Trophoblast cell (in vitro differentiated cells and primary cell): ENCODE measurements at regions not wholly inside any gene's neighbourhood (a gene's known extent, or its start where the extent isn't known, plus 50 kb on each side); places are given as distances from the start of the nearest gene placed in this dataset.

Source experiments
- DNase-seq, 2 donors: peaks; one replicate each; pipeline ENCODE4 v3.0.0-alpha.2; 2016
- H2AFZ ChIP-seq: 2 replicates; pipeline ENCODE4 v1.6.1; 2013; ENCODE audit warnings: low read length, moderate library complexity, mild to moderate bottlenecking; ENCODE audit not compliant: insufficient read depth, poor library complexity
- H2AK5ac ChIP-seq: 2 replicates; pipeline ENCODE4 v1.6.1; 2013; ENCODE audit warnings: mild to moderate bottlenecking, low read length
- H2BK120ac ChIP-seq: 2 replicates; pipeline ENCODE4 v1.6.1; 2013; ENCODE audit warnings: low read length, mild to moderate bottlenecking, moderate library complexity; ENCODE audit not compliant: insufficient read depth, poor library complexity
- H2BK12ac ChIP-seq: 2 replicates; pipeline ENCODE4 v1.6.1; 2013; ENCODE audit warnings: mild to moderate bottlenecking, low read length, moderate library complexity
- H2BK5ac ChIP-seq: 2 replicates; pipeline ENCODE4 v1.6.1; 2013; ENCODE audit warnings: low read length, low read depth, moderate library complexity, mild to moderate bottlenecking; ENCODE audit not compliant: poor library complexity
- H3K14ac ChIP-seq: 2 replicates; pipeline ENCODE4 v1.6.1; 2013; ENCODE audit warnings: mild to moderate bottlenecking, low read length
- H3K18ac ChIP-seq: 2 replicates; pipeline ENCODE4 v1.6.1; 2013; ENCODE audit warnings: mild to moderate bottlenecking, low read length
- H3K23ac ChIP-seq: 2 replicates; pipeline ENCODE4 v1.6.1; 2013; ENCODE audit warnings: low read length
- H3K27ac ChIP-seq: 2 replicates; pipeline ENCODE4 v1.5.1; 2013; ENCODE audit warnings: low read depth, mild to moderate bottlenecking, inconsistent platforms, low read length, moderate library complexity
- H3K27me3 ChIP-seq: 2 replicates; pipeline ENCODE4 v1.6.1; 2013; ENCODE audit warnings: inconsistent platforms, mild to moderate bottlenecking, low read length, moderate library complexity; ENCODE audit not compliant: insufficient read depth
- H3K36me3 ChIP-seq, 2 experiments: 1 replicate in 1 of 2; 2 replicates in 1 of 2; pipeline ENCODE4 v1.6.1; 2013; ENCODE audit warnings: low read length in 2 of 2, mild to moderate bottlenecking in 2 of 2, moderate library complexity in 1 of 2; ENCODE audit not compliant: insufficient read depth in 2 of 2, control insufficient read depth in 1 of 2
- H3K4ac ChIP-seq: 2 replicates; pipeline ENCODE4 v1.6.1; 2013; ENCODE audit warnings: low read depth, mild to moderate bottlenecking, low read length, moderate library complexity
- H3K4me1 ChIP-seq, 2 experiments: 1 replicate in 1 of 2; 2 replicates in 1 of 2; pipeline ENCODE4 v1.6.1; 2013; ENCODE audit warnings: low read length in 2 of 2, mild to moderate bottlenecking in 2 of 2, moderate library complexity in 1 of 2; ENCODE audit not compliant: insufficient read depth in 2 of 2, control insufficient read depth in 1 of 2
- H3K4me2 ChIP-seq: 2 replicates; pipeline ENCODE4 v1.6.1; 2013; ENCODE audit warnings: inconsistent platforms, mild to moderate bottlenecking, low read length, moderate library complexity
- H3K4me3 ChIP-seq: 2 replicates; pipeline ENCODE4 v1.5.1; 2013; ENCODE audit warnings: mild to moderate bottlenecking, low read depth, low read length, inconsistent platforms
- H3K79me1 ChIP-seq: one replicate; pipeline ENCODE4 v1.6.1; 2013; ENCODE audit warnings: low read length
- H3K79me2 ChIP-seq: 2 replicates; pipeline ENCODE4 v1.6.1; 2013; ENCODE audit warnings: low read length, mild to moderate bottlenecking; ENCODE audit not compliant: control insufficient read depth, insufficient read depth, poor library complexity
- H3K9ac ChIP-seq: 2 replicates; pipeline ENCODE4 v1.6.1; 2013; ENCODE audit warnings: mild to moderate bottlenecking, low read length
- H3K9me3 ChIP-seq: 2 replicates; pipeline ENCODE4 v1.6.1; 2013; ENCODE audit warnings: low read depth, mild to moderate bottlenecking, control low read depth, inconsistent platforms, low read length; ENCODE audit not compliant: insufficient read depth
- H4K12ac ChIP-seq: 2 replicates; pipeline ENCODE4 v1.6.1; 2013; ENCODE audit warnings: low read depth, mild to moderate bottlenecking, low read length, moderate library complexity
- H4K8ac ChIP-seq: 2 replicates; pipeline ENCODE4 v1.6.1; 2013; ENCODE audit warnings: low read depth, mild to moderate bottlenecking, low read length, moderate library complexity
- H4K91ac ChIP-seq: one replicate; pipeline ENCODE4 v1.6.1; 2013; ENCODE audit warnings: low read depth, mild to moderate bottlenecking, low read length, moderate library complexity
- WGBS: extraction: QIAGEN DNeasy Blood & Tissue Kit; methylation state at CpG from one replicate; pipeline ENCODE4 v1.1.7; 2013; ENCODE audit warnings: missing lambda C conversion rate; ENCODE audit not compliant: insufficient read length, insufficient coverage; ENCODE audit errors: extremely low coverage; 5-methylcytosine and 5-hydroxymethylcytosine counted together

DNA sequence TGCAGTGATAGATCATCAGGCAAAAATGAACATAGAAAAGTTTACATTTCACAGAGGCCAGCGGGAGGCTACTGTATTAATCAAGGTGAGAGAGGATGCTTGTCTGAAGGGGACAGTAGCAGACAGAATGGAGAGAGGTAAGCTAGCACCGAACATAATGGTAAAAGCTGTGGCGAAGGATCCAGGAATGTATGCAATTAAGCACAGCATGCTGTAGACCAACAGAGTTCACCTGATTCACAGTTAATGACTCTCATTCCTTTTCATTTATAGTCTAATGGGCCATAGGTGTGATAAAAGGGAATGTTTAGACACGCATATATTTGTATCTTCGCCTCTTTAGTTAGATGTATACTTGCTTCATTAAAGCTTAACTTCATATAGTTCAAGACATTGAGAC, 150.9 kb upstream of the MBL2 start:
- Histone ChIP-seq H4K12ac (no peak overlapping the region), H3K27me3 (no peaks in the 10 kb centered on the region), H3K9ac (no peak overlapping the region), H2AK5ac (no peak overlapping the region), H2BK12ac (no peak overlapping the region), H3K4ac (no peak overlapping the region), H3K4me2 (no peak overlapping the region), H3K27ac (no peak overlapping the region), H2BK5ac (no peak overlapping the region), H2BK120ac (no peak overlapping the region), H4K8ac (no peak overlapping the region), H3K79me2 (no peaks in the 10 kb centered on the region), H3K4me3 (no peak overlapping the region), H3K4me1 (no peaks in the 10 kb centered on the region), H3K14ac (no peak overlapping the region), H3K23ac (no peak overlapping the region), H3K9me3 (no peaks in the 10 kb centered on the region), H3K36me3 (no peaks in the 10 kb centered on the region), H2AFZ (no peak overlapping the region), H3K79me1 (peaks cover 2% of the 10 kb centered on the region), H3K18ac (no peak overlapping the region), H4K91ac (no peak overlapping the region)
- no CpG with 5 or more reads among the region's 5 CpGs for WGBS
- no peak for DNase-seq

DNA sequence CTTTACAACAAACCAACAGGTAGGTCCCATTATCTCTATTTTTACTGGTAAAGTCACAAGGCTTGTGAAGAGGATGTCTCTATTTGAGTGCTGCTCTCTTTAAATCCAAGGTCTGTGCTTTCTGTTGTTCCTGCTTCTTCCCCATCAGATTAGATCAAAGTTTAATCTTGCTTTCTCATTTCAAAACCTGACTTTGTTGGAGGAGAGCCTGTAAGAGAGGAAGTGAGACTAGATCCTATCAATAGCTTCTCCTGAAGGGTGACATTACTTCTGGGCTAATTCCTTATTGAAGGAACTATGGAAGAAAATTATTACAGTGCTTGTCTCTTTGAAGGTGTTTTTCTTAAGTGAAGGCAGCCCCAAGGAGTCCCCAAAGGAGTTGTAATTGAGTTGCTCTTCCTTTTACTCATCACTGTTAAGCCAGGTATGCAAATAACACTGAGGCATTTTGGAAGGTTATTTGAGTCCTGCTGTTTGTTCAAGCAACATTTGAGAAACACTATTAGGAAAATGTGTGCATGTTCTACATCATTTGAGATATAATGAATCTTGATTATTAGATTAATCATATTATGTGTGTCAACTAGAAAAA, 146.2 kb upstream of the MBL2 start:
- no peak overlapping the region for H3K4me3 ChIP-seq
- no peaks in the 10 kb centered on the region for H3K79me2 ChIP-seq
- H2BK5ac ChIP-seq, result no peak overlapping the region
- H3K79me1 ChIP-seq, result peaks cover 2% of the 10 kb centered on the region
- H3K9me3 ChIP-seq, result no peaks in the 10 kb centered on the region
- H3K27ac ChIP-seq, result no peak overlapping the region
- no peak overlapping the region for H2AFZ ChIP-seq
- no peak overlapping the region for H3K9ac ChIP-seq
- no peak overlapping the region for H3K4ac ChIP-seq
- no peak overlapping the region for H4K12ac ChIP-seq
- H2BK120ac ChIP-seq, result no peak overlapping the region
- H2AK5ac ChIP-seq, result no peak overlapping the region
- no peak for DNase-seq
- no peaks in the 10 kb centered on the region for H3K4me1 ChIP-seq
- H3K18ac ChIP-seq, result no peak overlapping the region
- H3K14ac ChIP-seq, result no peak overlapping the region
- no peak overlapping the region for H3K4me2 ChIP-seq
- H3K23ac ChIP-seq, result no peak overlapping the region
- H4K8ac ChIP-seq, result no peak overlapping the region
- H3K27me3 ChIP-seq, result no peaks in the 10 kb centered on the region
- no peak overlapping the region for H2BK12ac ChIP-seq
- no peak overlapping the region for H4K91ac ChIP-seq
- H3K36me3 ChIP-seq, result no peaks in the 10 kb centered on the region

DNA sequence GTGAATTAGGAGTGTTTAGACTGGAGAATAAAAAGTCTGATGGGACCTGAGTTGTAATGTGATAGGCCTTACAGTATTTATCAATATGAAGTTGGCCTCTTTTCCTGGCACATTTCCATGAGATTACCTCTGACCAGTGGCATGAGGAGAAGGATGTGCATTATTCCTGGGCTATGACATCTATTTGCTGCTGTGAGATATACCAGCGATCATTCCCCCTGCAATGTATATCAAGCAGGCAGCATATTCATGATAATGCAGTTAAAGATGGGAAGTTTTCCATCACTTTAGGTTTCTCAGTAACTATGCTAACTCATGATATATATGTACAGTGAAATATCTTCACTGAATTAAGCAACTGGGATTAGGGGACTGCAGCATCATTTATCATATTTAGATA, 142.8 kb upstream of the MBL2 start:
- H4K12ac ChIP-seq, result no peak overlapping the region
- H2BK5ac ChIP-seq, result no peak overlapping the region
- no CpG with 5 or more reads among the region's 1 CpG for WGBS
- H3K4me1 ChIP-seq, result no peaks in the 10 kb centered on the region
- no peak overlapping the region for H4K91ac ChIP-seq
- no peak overlapping the region for H3K18ac ChIP-seq
- H3K27ac ChIP-seq, result no peak overlapping the region
- H3K4ac ChIP-seq, result no peak overlapping the region
- H3K79me1 ChIP-seq, result no peaks in the 10 kb centered on the region
- no peak overlapping the region for H2BK12ac ChIP-seq
- H3K4me2 ChIP-seq, result no peak overlapping the region
- no peak overlapping the region for H3K14ac ChIP-seq
- no peak overlapping the region for H4K8ac ChIP-seq
- no peak overlapping the region for H2AK5ac ChIP-seq
- no peaks in the 10 kb centered on the region for H3K9me3 ChIP-seq
- H3K4me3 ChIP-seq, result no peak overlapping the region
- H3K79me2 ChIP-seq, result no peaks in the 10 kb centered on the region
- H2AFZ ChIP-seq, result no peak overlapping the region
- no peak for DNase-seq
- no peak overlapping the region for H3K9ac ChIP-seq
- H2BK120ac ChIP-seq, result no peak overlapping the region
- no peaks in the 10 kb centered on the region for H3K27me3 ChIP-seq
- H3K36me3 ChIP-seq, result no peaks in the 10 kb centered on the region
- no peak overlapping the region for H3K23ac ChIP-seq

DNA sequence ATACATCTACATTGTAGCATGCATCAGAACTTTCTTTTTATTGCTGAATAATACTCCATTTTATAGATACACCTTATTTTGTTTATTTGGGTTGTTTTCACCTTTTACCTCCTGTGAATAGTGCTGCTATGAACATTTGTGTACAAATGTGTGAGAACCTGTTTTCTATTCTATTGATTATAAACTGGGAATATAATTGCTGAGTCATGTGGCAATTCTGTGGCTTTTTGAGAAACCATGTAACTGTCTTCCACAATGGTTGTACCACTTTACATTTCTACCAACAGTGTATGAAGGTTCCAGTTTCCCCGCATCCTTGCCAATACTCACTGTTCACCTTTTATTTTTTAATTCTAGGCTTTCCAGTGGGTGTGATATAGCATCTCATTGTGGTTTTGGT, 138.6 kb upstream of the MBL2 start:
- WGBS, result no CpG with 5 or more reads among the region's 1 CpG
- Histone ChIP-seq H3K79me1 (no peaks in the 10 kb centered on the region), H3K4ac (no peak overlapping the region), H2AFZ (no peak overlapping the region), H4K91ac (no peak overlapping the region), H2AK5ac (no peak overlapping the region), H3K9ac (no peak overlapping the region), H4K12ac (no peak overlapping the region), H3K27me3 (no peaks in the 10 kb centered on the region), H3K23ac (no peak overlapping the region), H4K8ac (no peak overlapping the region), H3K27ac (no peak overlapping the region), H3K18ac (no peak overlapping the region), H3K14ac (no peak overlapping the region), H3K9me3 (no peaks in the 10 kb centered on the region), H3K4me1 (no peaks in the 10 kb centered on the region), H2BK5ac (no peak overlapping the region), H3K4me3 (no peak overlapping the region), H2BK12ac (no peak overlapping the region), H2BK120ac (no peak overlapping the region), H3K79me2 (no peaks in the 10 kb centered on the region), H3K36me3 (no peaks in the 10 kb centered on the region), H3K4me2 (no peak overlapping the region)
- DNase-seq, result no peak
